GM06990 (cell line): ENCODE measurements at regions not wholly inside any gene's neighbourhood (a gene's known extent, or its start where the extent isn't known, plus 50 kb on each side); places are given as distances from the start of the nearest gene placed in this dataset.

Source experiments
- DNase-seq: peaks from one replicate; pipeline ENCODE4 v3.0.0-alpha.2; 2011; ENCODE audit not compliant: insufficient read length; ENCODE audit errors: extremely low read depth
- H3K27me3 ChIP-seq: replicated peaks from 2 replicates; pipeline ENCODE4 v1.6.0; 2011; ENCODE audit warnings: low read length; ENCODE audit not compliant: control insufficient read depth, insufficient read depth
- H3K36me3 ChIP-seq: 2 replicates; pipeline ENCODE4 v1.5.1; 2011; ENCODE audit warnings: low read length; ENCODE audit not compliant: control insufficient read depth, insufficient read depth
- H3K4me3 ChIP-seq: replicated peaks from 2 replicates; pipeline ENCODE4 v1.5.1; 2011; ENCODE audit warnings: low read depth, mild to moderate bottlenecking, control low read depth, low read length
- TF ChIP-seq, protein P1 (sequence below): IDR thresholded peaks from 2 replicates; pipeline ENCODE4 v1.5.1; 2011; ENCODE audit warnings: low read length, control low read depth, mild to moderate bottlenecking, inconsistent platforms; ENCODE audit not compliant: insufficient read depth, poor library complexity, severe bottlenecking

GRCh38 chr10:3512263-3512662 lies 272.7 kb downstream of the KLF6 start:
- TF ChIP-seq, protein P1, sequence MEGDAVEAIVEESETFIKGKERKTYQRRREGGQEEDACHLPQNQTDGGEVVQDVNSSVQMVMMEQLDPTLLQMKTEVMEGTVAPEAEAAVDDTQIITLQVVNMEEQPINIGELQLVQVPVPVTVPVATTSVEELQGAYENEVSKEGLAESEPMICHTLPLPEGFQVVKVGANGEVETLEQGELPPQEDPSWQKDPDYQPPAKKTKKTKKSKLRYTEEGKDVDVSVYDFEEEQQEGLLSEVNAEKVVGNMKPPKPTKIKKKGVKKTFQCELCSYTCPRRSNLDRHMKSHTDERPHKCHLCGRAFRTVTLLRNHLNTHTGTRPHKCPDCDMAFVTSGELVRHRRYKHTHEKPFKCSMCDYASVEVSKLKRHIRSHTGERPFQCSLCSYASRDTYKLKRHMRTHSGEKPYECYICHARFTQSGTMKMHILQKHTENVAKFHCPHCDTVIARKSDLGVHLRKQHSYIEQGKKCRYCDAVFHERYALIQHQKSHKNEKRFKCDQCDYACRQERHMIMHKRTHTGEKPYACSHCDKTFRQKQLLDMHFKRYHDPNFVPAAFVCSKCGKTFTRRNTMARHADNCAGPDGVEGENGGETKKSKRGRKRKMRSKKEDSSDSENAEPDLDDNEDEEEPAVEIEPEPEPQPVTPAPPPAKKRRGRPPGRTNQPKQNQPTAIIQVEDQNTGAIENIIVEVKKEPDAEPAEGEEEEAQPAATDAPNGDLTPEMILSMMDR = no peak
- Histone ChIP-seq H3K36me3 (no peaks in the 10 kb centered on the region), H3K27me3 (no peaks in the 10 kb centered on the region; the same call in 1 of the 2 replicates), H3K4me3 (no peak overlapping the region)
- DNase-seq = no peak

DNA sequence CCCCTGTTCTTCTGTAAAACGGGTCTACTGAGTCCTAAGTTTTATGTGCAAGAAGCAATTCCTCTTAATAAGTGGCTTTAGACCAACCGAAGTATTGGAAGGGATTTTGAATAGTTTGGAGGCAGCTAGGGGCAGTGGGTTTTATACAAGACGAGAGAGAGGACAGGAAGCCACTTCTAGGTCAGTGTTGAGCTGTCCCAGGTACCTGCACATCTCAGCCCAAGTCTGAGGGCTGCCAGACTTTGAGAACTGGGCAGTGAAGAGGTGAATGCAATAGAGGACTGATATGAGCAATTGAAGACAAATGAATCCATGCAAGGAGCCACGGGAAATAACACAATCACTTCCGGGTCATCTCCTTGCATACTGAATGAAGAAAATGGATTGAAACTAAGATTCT lies 273.5 kb downstream of the KLF6 start:
- DNase-seq = no peak
- Histone ChIP-seq H3K27me3 (no peaks in the 10 kb centered on the region; the same call in 1 of the 2 replicates), H3K36me3 (no peaks in the 10 kb centered on the region), H3K4me3 (no peak overlapping the region)
- TF ChIP-seq, protein P1 = no peak

GRCh38 chr10:3510741-3511140 lies 274.3 kb downstream of the KLF6 start:
- Histone ChIP-seq H3K27me3 (no peaks in the 10 kb centered on the region; the same call in 1 of the 2 replicates), H3K4me3 (no peak overlapping the region), H3K36me3 (no peaks in the 10 kb centered on the region)
- no peak for DNase-seq
- TF ChIP-seq, protein P1 = no peak

- TF ChIP-seq, protein P1 = no peak
- Histone ChIP-seq H3K27me3 (no peaks in the 10 kb centered on the region; the same call in 1 of the 2 replicates), H3K36me3 (no peaks in the 10 kb centered on the region), H3K4me3 (no peak overlapping the region)
- no peak for DNase-seq
Measured at GRCh38 chr10:3509355-3509754, 275.7 kb downstream of the KLF6 start.

- no peak for DNase-seq
- TF ChIP-seq, protein P1 = no peak
- Histone ChIP-seq H3K27me3 (no peaks in the 10 kb centered on the region), H3K4me3 (no peak overlapping the region), H3K36me3 (no peaks in the 10 kb centered on the region)
Measured at GRCh38 chr10:3503299-3503698, 281.7 kb downstream of the KLF6 start.

- TF ChIP-seq, protein P1 = no peak
- Histone ChIP-seq H3K36me3 (no peaks in the 10 kb centered on the region), H3K27me3 (no peaks in the 10 kb centered on the region), H3K4me3 (no peak overlapping the region)
- no peak for DNase-seq
Measured at GRCh38 chr10:3502673-3503072, 282.3 kb downstream of the KLF6 start.
